ENCODE measurements at regions not wholly inside any gene's neighbourhood (a gene's known extent, or its start where the extent isn't known, plus 50 kb on each side); places are given as distances from the start of the nearest gene placed in this dataset.

GRCh38 chrX:98331407-98331806, 1447.7 kb downstream of the RPA4 start:
- intact Hi-C loops (cut with micrococcal nuclease), result no loop called here
- no peaks in the 10 kb centered on the region for H3K27me3 ChIP-seq (ENCODE audit: insufficient read depth, low read length)
- no peak for DNase-seq (ENCODE audit: low read depth, low spot score)
- no peaks in the 10 kb centered on the region for H3K36me3 ChIP-seq (ENCODE audit: control insufficient read depth in 1 of 2, insufficient read depth in 2 of 2, low read length in 2 of 2)
- no peak overlapping the region for H3K4me3 ChIP-seq (replicated peaks in 1 of 2; ENCODE audit: low read depth in 1 of 2, low read length in 2 of 2)
- no peak for ATAC-seq
- H3K27ac ChIP-seq (ENCODE audit: low read depth, low read length), result no peak overlapping the region
- no peak for TF ChIP-seq SIN3A (IDR thresholded peaks at IDR 0.05; ENCODE audit: low read depth)
- TF ChIP-seq ELF1 (IDR thresholded peaks at IDR 0.05; ENCODE audit: borderline replicate concordance, low read depth), result no peak
- no peak for TF ChIP-seq ATF3 (IDR thresholded peaks at IDR 0.05)
- TF ChIP-seq, protein P1, sequence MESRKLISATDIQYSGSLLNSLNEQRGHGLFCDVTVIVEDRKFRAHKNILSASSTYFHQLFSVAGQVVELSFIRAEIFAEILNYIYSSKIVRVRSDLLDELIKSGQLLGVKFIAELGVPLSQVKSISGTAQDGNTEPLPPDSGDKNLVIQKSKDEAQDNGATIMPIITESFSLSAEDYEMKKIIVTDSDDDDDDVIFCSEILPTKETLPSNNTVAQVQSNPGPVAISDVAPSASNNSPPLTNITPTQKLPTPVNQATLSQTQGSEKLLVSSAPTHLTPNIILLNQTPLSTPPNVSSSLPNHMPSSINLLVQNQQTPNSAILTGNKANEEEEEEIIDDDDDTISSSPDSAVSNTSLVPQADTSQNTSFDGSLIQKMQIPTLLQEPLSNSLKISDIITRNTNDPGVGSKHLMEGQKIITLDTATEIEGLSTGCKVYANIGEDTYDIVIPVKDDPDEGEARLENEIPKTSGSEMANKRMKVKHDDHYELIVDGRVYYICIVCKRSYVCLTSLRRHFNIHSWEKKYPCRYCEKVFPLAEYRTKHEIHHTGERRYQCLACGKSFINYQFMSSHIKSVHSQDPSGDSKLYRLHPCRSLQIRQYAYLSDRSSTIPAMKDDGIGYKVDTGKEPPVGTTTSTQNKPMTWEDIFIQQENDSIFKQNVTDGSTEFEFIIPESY (IDR thresholded peaks at IDR 0.05; ENCODE audit: extremely low read depth, insufficient replicate concordance, low read length), result no peak
- TF ChIP-seq, protein P2, sequence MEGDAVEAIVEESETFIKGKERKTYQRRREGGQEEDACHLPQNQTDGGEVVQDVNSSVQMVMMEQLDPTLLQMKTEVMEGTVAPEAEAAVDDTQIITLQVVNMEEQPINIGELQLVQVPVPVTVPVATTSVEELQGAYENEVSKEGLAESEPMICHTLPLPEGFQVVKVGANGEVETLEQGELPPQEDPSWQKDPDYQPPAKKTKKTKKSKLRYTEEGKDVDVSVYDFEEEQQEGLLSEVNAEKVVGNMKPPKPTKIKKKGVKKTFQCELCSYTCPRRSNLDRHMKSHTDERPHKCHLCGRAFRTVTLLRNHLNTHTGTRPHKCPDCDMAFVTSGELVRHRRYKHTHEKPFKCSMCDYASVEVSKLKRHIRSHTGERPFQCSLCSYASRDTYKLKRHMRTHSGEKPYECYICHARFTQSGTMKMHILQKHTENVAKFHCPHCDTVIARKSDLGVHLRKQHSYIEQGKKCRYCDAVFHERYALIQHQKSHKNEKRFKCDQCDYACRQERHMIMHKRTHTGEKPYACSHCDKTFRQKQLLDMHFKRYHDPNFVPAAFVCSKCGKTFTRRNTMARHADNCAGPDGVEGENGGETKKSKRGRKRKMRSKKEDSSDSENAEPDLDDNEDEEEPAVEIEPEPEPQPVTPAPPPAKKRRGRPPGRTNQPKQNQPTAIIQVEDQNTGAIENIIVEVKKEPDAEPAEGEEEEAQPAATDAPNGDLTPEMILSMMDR (IDR thresholded peaks at IDR 0.05 in 2 of 3, conservative IDR thresholded peaks at IDR 0.05 in 1 of 3; ENCODE audit: borderline replicate concordance in 1 of 3, insufficient read depth in 1 of 3, low read depth in 2 of 3, low read length in 2 of 3), result no peak
- no peak for TF ChIP-seq ZFX (IDR thresholded peaks at IDR 0.05)
- TF ChIP-seq, protein P3, sequence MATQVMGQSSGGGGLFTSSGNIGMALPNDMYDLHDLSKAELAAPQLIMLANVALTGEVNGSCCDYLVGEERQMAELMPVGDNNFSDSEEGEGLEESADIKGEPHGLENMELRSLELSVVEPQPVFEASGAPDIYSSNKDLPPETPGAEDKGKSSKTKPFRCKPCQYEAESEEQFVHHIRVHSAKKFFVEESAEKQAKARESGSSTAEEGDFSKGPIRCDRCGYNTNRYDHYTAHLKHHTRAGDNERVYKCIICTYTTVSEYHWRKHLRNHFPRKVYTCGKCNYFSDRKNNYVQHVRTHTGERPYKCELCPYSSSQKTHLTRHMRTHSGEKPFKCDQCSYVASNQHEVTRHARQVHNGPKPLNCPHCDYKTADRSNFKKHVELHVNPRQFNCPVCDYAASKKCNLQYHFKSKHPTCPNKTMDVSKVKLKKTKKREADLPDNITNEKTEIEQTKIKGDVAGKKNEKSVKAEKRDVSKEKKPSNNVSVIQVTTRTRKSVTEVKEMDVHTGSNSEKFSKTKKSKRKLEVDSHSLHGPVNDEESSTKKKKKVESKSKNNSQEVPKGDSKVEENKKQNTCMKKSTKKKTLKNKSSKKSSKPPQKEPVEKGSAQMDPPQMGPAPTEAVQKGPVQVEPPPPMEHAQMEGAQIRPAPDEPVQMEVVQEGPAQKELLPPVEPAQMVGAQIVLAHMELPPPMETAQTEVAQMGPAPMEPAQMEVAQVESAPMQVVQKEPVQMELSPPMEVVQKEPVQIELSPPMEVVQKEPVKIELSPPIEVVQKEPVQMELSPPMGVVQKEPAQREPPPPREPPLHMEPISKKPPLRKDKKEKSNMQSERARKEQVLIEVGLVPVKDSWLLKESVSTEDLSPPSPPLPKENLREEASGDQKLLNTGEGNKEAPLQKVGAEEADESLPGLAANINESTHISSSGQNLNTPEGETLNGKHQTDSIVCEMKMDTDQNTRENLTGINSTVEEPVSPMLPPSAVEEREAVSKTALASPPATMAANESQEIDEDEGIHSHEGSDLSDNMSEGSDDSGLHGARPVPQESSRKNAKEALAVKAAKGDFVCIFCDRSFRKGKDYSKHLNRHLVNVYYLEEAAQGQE (IDR thresholded peaks at IDR 0.05; ENCODE audit: low read depth), result no peak
- TF ChIP-seq, protein P4, sequence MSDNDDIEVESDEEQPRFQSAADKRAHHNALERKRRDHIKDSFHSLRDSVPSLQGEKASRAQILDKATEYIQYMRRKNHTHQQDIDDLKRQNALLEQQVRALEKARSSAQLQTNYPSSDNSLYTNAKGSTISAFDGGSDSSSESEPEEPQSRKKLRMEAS (IDR thresholded peaks at IDR 0.05), result no peak
- ChIA-PET POLR2A (no interaction called here), RAD21 (ENCODE audit: low non-redundant PET in 1 of 2, low total read pairs in 2 of 2, uncharacterized antibody in 2 of 2, unreplicated experiment in 2 of 2) (no interaction called here), CTCF (no interaction called here)
- no peaks in the 10 kb centered on the region for H3K4me1 ChIP-seq (ENCODE audit: control insufficient read depth in 1 of 2, insufficient read depth in 2 of 2, low read length in 2 of 2)
- H3K4me2 ChIP-seq (ENCODE audit: low read length), result no peak overlapping the region
- BruUV-seq (replicated peaks), result no TSS peak
- no peaks in the 10 kb centered on the region for H4K20me1 ChIP-seq (ENCODE audit: insufficient read depth)
- no peaks in the 10 kb centered on the region for H3K9me3 ChIP-seq (ENCODE audit: control insufficient read depth in 1 of 2, insufficient read depth in 1 of 2, low read depth in 1 of 2, low read length in 2 of 2)
- H3K9ac ChIP-seq (ENCODE audit: low read length), result no peak overlapping the region
- no peaks in the 10 kb centered on the region for H3K79me2 ChIP-seq (ENCODE audit: insufficient read depth, low read length)
- no peak overlapping the region for H2AFZ ChIP-seq (ENCODE audit: low read depth, low read length, poor library complexity, severe bottlenecking)
- no peaks in the 10 kb centered on the region for H3K9me2 ChIP-seq (ENCODE audit: insufficient read depth)

Data from HCT116 (cell line).